GM10266 (cell line): ENCODE measurements at regions not wholly inside any gene's neighbourhood (a gene's known extent, or its start where the extent isn't known, plus 50 kb on each side); places are given as distances from the start of the nearest gene placed in this dataset.

Experiments used
- DNase-seq: peaks from one replicate; pipeline ENCODE4 v3.0.0; 2012; ENCODE audit errors: extremely low spot score
- TF ChIP-seq, protein P1 (sequence below): IDR thresholded peaks from 2 replicates; pipeline ENCODE4 v1.5.1; 2012; ENCODE audit warnings: mild to moderate bottlenecking, low read depth; ENCODE audit not compliant: control insufficient read depth, insufficient read depth; ENCODE audit errors: missing control alignments

DNA sequence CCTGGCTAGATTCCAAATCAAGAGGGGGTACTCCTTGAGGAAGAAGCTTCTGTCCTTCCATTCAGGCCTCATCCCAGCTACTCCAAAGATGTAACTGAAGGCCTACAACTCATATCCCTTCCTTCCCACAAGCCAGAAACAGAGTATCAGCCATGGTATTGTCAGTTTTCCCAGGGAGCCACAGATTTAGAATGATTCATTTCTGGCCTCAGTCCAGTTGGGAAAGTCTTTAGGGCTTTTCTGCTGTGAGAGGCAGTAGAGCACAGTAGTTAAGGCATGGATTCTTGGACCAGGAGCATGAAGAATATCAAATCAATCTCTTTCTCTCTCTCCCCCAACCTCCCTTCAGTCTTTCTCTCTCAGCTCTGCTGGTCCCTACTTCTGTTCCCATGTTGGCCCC lies 505.0 kb downstream of the BCOR start:
- DNase-seq, result no peak
- TF ChIP-seq, protein P1, sequence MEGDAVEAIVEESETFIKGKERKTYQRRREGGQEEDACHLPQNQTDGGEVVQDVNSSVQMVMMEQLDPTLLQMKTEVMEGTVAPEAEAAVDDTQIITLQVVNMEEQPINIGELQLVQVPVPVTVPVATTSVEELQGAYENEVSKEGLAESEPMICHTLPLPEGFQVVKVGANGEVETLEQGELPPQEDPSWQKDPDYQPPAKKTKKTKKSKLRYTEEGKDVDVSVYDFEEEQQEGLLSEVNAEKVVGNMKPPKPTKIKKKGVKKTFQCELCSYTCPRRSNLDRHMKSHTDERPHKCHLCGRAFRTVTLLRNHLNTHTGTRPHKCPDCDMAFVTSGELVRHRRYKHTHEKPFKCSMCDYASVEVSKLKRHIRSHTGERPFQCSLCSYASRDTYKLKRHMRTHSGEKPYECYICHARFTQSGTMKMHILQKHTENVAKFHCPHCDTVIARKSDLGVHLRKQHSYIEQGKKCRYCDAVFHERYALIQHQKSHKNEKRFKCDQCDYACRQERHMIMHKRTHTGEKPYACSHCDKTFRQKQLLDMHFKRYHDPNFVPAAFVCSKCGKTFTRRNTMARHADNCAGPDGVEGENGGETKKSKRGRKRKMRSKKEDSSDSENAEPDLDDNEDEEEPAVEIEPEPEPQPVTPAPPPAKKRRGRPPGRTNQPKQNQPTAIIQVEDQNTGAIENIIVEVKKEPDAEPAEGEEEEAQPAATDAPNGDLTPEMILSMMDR, result no peak

DNA sequence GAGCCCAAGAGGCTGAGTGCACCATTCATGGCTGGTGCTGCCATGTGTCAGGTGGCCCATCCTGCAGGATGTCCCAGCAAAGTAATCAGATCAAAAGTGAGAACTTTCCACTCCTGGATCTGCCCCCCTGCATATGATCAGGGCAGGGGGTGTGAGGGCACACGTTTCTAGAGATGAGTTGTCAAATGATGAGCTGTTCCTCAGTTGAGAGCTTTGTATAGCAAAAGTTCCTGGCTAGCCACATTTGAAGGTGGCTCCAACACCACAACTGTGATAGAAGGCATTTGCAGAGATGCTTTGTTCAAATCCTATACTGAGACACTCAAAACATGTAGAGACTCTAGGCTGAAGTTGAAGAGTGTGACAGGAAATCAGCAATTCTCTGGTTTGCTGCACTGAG lies 501.8 kb downstream of the BCOR start:
- TF ChIP-seq, protein P1, result no peak

DNA sequence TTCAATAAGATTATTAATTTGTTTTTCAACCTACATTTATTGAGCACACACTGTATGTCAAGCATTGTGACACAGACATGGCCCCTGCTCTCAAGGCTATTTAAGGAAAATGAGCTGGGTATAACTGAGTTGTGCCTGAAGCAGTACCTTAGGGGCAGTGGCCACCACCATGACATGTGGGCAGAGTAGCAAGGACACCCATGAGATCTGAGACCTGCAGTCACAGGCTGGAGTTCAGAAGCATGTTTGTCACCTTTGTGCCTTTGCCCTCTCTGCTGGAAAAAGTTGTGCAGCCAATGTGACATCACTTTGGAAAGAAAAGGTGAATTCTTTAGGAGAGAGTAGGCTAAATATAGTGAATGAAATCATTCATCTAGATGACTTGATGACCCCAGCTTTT lies 501.3 kb downstream of the BCOR start:
- TF ChIP-seq, protein P1, result no peak
- DNase-seq, result no peak

More for the DNA sequence above, 501.8 kb downstream of the BCOR start:
- no peak for DNase-seq

DNA sequence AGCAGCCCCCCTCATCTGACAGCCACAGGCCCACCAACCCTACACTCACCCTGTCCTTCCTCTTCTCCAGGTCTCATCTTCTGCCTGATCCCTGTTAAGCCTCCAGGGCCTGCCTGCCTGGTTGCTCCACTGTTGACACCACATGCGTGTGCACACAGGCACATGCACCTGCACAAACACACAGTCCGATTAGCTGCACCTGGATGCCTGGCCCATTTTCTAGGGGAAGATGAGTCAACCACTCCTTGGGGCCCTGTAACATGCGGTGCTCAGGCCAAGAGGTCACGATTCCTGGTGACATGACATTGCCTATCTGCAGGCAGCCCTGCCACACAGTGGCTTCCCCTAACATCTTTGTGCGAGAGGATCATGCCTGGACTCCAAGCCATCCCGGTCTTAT lies 498.4 kb downstream of the BCOR start:
- DNase-seq, result no peak
- TF ChIP-seq, protein P1, result no peak

- DNase-seq, result no peak
- TF ChIP-seq, protein P1, result no peak
Observed at GRCh38 chrX:39600222-39600621, 497.5 kb downstream of the BCOR start.

DNA sequence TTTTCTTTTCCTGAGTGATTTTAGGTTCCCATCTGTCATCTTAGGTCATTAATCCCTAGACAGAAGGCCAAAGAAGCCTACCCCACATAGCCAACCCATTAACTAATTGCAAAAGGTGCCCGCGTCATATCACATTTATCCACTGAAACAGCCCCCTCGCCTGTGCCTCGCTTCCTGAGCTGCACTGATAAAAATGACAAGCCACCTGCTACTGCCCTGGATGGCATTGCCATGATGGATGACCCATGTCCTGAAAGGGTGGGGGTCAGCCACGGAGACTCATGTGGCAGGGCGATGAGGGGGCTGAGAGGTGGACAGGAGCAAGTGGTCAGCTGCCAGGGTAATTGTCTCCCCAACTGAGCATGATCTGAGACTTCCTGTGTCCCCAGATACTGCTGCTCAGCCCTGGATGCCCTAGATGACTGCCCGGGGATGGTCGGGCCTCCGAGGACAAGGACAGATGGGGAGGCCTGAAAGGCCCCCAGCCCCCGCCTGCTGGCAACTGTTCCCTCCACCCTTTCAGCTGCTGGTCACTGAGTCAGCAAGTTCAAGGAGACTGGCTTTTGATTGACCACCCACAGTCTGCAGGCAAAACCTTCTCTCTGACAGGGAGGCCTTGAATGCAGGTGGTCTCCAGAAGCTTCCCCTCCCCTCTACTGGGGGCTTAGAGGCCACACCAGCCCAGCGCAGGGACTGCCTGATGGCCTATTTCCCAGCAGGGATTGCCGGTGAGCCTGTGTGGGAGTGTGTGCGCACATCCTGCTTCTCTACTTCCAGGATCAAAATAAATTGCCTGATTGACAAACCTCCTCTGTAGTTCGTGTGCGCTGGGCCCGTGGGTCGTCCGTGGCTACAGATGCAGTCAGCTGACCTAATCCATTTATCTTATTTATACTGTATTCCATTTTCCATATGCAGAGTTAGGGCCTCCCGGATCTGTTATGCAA lies 496.3 kb downstream of the BCOR start:
- DNase-seq, result no peak
- TF ChIP-seq, protein P1, result no peak

DNA sequence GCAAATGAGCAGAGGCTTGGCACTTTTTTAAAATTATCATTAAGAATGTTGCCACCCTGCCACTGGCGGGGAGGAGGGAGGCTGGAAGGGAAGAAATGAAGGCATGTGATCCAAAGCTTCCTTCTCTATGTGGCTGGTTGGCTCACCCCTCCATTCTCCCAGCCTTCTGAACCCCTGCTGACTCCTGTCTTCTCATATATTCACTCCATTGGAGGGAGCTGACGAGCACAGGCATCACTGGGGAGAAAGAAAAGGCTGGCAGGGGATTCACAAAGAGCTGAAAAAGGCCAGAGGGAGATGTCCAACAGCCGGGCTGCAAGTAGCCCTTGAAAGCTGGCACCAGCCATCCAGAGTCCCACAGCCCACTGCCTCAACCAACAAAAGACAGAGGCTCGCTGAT lies 495.6 kb downstream of the BCOR start:
- DNase-seq, result no peak
- TF ChIP-seq, protein P1, result no peak
